H1 (cell line): ENCODE measurements at regions not wholly inside any gene's neighbourhood (a gene's known extent, or its start where the extent isn't known, plus 50 kb on each side); places are given as distances from the start of the nearest gene placed in this dataset.

Source experiments
- CTCF ChIA-PET: fragments of 300-600 bp; sonication (Branson Sonifier 250); formaldehyde crosslinking; loops from one replicate; lab custom pipeline; 2021; ENCODE audit not compliant: partially characterized antibody; lab: Charles Lee
- POLR2A ChIA-PET: fragments of 300-600 bp; sonication (Branson Sonifier 250); formaldehyde crosslinking; loops from one replicate; lab custom pipeline; 2021; ENCODE audit warnings: inconsistent platforms; ENCODE audit not compliant: partially characterized antibody; lab: Charles Lee
- DNase-seq, 2 experiments: peaks; one replicate each; pipeline versions ENCODE4 v3.0.0 to v3.0.0-alpha.2; 2010 to 2022; ENCODE audit warnings: low spot score in 2 of 2, low read depth in 1 of 2, mixed read lengths in 1 of 2
- FAIRE-seq: peaks from 2 replicates; lab custom pipeline; 2011; peaks lifted over from hg19 to GRCh38; lab: Jason Lieb, UNC
- H2AFZ ChIP-seq: 2 replicates; pipeline ENCODE4 v1.8.1; 2012; ENCODE audit warnings: low read length, inconsistent platforms
- H2AK5ac ChIP-seq: 2 replicates; pipeline ENCODE4 v1.6.1; 2013; ENCODE audit warnings: low read depth, low read length
- H2BK120ac ChIP-seq: replicated peaks from 2 replicates; pipeline ENCODE3; 2013; ENCODE audit warnings: low read depth, low read length, inconsistent platforms
- H2BK12ac ChIP-seq: 2 replicates; pipeline ENCODE4 v1.6.1; 2013; ENCODE audit warnings: low read depth, low read length
- H2BK15ac ChIP-seq: 2 replicates; pipeline ENCODE4 v1.6.1; 2013; ENCODE audit warnings: low read length
- H2BK20ac ChIP-seq: 2 replicates; pipeline ENCODE4 v1.6.1; 2013; ENCODE audit warnings: low read length
- H2BK5ac ChIP-seq: 2 replicates; pipeline ENCODE4 v1.6.1; 2013; ENCODE audit warnings: low read depth, low read length
- H3K14ac ChIP-seq: 2 replicates; pipeline ENCODE4 v1.6.1; 2013; ENCODE audit warnings: inconsistent platforms; ENCODE audit not compliant: insufficient read length
- H3K18ac ChIP-seq: 2 replicates; pipeline ENCODE4 v1.6.1; 2013; ENCODE audit warnings: low read length; ENCODE audit errors: extremely low read depth
- H3K23ac ChIP-seq: 2 replicates; pipeline ENCODE4 v1.6.1; 2013; ENCODE audit warnings: inconsistent platforms; ENCODE audit not compliant: insufficient read length
- H3K23me2 ChIP-seq: 2 replicates; pipeline ENCODE4 v1.6.1; 2013; ENCODE audit warnings: low read depth, low read length
- H3K27ac ChIP-seq: 2 replicates; pipeline ENCODE4 v1.6.1; 2011; ENCODE audit warnings: low read depth, low read length, inconsistent platforms
- H3K27me3 ChIP-seq, 4 experiments: replicated peaks in 1 of 4; 1 replicate in 1 of 4; 2 replicates in 3 of 4; pipeline versions ENCODE4 v1.6.1 to v1.8.1; 2011 to 2013; ENCODE audit warnings: low read length in 3 of 4, mild to moderate bottlenecking in 3 of 4, inconsistent platforms in 2 of 4, mixed read lengths in 2 of 4, moderate library complexity in 1 of 4; ENCODE audit not compliant: control insufficient read depth in 3 of 4, insufficient read depth in 3 of 4; ENCODE audit errors: extremely low read depth in 1 of 4
- H3K36me3 ChIP-seq, 4 experiments: 2 replicates each; pipeline versions ENCODE4 v1.6.1 to v1.8.1; 2011 to 2013; ENCODE audit warnings: mild to moderate bottlenecking in 4 of 4, low read length in 3 of 4, moderate library complexity in 2 of 4, control low read depth in 1 of 4, inconsistent platforms in 1 of 4; ENCODE audit not compliant: insufficient read depth in 4 of 4, control insufficient read depth in 2 of 4
- H3K4ac ChIP-seq: replicated peaks from 2 replicates; pipeline ENCODE3; 2013; ENCODE audit warnings: low read length, low read depth, mixed read lengths, inconsistent platforms; ENCODE audit not compliant: insufficient read length
- H3K4me1 ChIP-seq, 4 experiments: replicated peaks in 1 of 4; 1 replicate in 1 of 4; 2 replicates in 3 of 4; pipeline versions ENCODE4 v1.6.1 to v1.8.1; 2011 to 2013; ENCODE audit warnings: low read length in 3 of 4, inconsistent platforms in 2 of 4, mixed read lengths in 1 of 4; ENCODE audit not compliant: insufficient read depth in 4 of 4, control insufficient read depth in 3 of 4
- H3K4me2 ChIP-seq, 2 experiments: 2 replicates each; pipeline versions ENCODE4 v1.6.1 to v1.8.1; 2011 to 2013; ENCODE audit warnings: low read depth in 2 of 2, low read length in 2 of 2, control low read depth in 1 of 2, inconsistent platforms in 1 of 2, mild to moderate bottlenecking in 1 of 2; ENCODE audit not compliant: insufficient read depth in 1 of 2
- H3K4me3 ChIP-seq, 4 experiments: fragments of 200-600, 300-600 bp in 1 of 4; sonication (generic), shearing (Covaris generic), sonication (Bioruptor Twin) in 1 of 4; 2 replicates each; pipeline versions ENCODE4 v1.5.1 to v1.8.1; 2011 to 2016; ENCODE audit warnings: low read length in 4 of 4, low read depth in 3 of 4, control low read depth in 2 of 4, inconsistent platforms in 2 of 4, mild to moderate bottlenecking in 2 of 4, mixed read lengths in 1 of 4, moderate library complexity in 1 of 4; ENCODE audit not compliant: insufficient read depth in 2 of 4; ENCODE audit errors: extremely low read depth in 1 of 4
- H3K56ac ChIP-seq: replicated peaks from 2 replicates; pipeline ENCODE3; 2013; ENCODE audit warnings: low read depth, mild to moderate bottlenecking, mixed read lengths, low read length, inconsistent platforms; ENCODE audit not compliant: insufficient read length
- H3K79me1 ChIP-seq: 2 replicates; pipeline ENCODE4 v1.6.1; 2013; ENCODE audit warnings: low read depth, low read length, control low read depth
- H3K79me2 ChIP-seq, 2 experiments: 2 replicates each; pipeline versions ENCODE4 v1.6.1 to v1.8.1; 2012 to 2013; ENCODE audit warnings: low read length in 2 of 2, mild to moderate bottlenecking in 2 of 2, inconsistent platforms in 1 of 2; ENCODE audit not compliant: insufficient read depth in 2 of 2, control insufficient read depth in 1 of 2
- H3K9ac ChIP-seq, 4 experiments: replicated peaks in 1 of 4; 1 replicate in 1 of 4; 2 replicates in 3 of 4; pipeline versions ENCODE4 v1.6.1 to v1.8.1; 2011 to 2013; ENCODE audit warnings: low read depth in 3 of 4, low read length in 3 of 4, control low read depth in 2 of 4, mild to moderate bottlenecking in 2 of 4, moderate library complexity in 2 of 4, inconsistent platforms in 1 of 4; ENCODE audit errors: extremely low read depth in 1 of 4
- H3K9me3 ChIP-seq, 2 experiments: 2 replicates each; pipeline versions ENCODE4 v1.6.1 to v1.8.1; 2012 to 2013; ENCODE audit warnings: mild to moderate bottlenecking in 2 of 2, moderate library complexity in 2 of 2, control low read depth in 1 of 2, inconsistent platforms in 1 of 2, low read depth in 1 of 2, low read length in 1 of 2, mixed read lengths in 1 of 2; ENCODE audit not compliant: insufficient read depth in 2 of 2
- H4K20me1 ChIP-seq, 2 experiments: replicated peaks in 1 of 2; 2 replicates each; pipeline versions ENCODE3 to v1.8.1; 2011 to 2013; ENCODE audit warnings: inconsistent platforms in 2 of 2, low read length in 2 of 2, mild to moderate bottlenecking in 1 of 2; ENCODE audit not compliant: insufficient read depth in 2 of 2, control insufficient read depth in 1 of 2
- H4K5ac ChIP-seq: 2 replicates; pipeline ENCODE4 v1.6.1; 2013; ENCODE audit warnings: low read length, low read depth, mixed read lengths, inconsistent platforms; ENCODE audit not compliant: insufficient read length
- H4K8ac ChIP-seq: 2 replicates; pipeline ENCODE4 v1.8.0; 2013; ENCODE audit warnings: mild to moderate bottlenecking, moderate library complexity, low read length, inconsistent platforms; ENCODE audit not compliant: insufficient read depth; ENCODE audit errors: extremely low read depth
- H4K91ac ChIP-seq: replicated peaks from 2 replicates; pipeline ENCODE3; 2013; ENCODE audit warnings: low read length, mixed read lengths, inconsistent platforms; ENCODE audit not compliant: insufficient read length
- ASH2L ChIP-seq: fragments of 200-600, 300-600 bp; sonication (generic); IDR thresholded peaks from one replicate; pipeline ENCODE4 v1.7.1; 2017; ENCODE audit warnings: low read length
- CBX5 ChIP-seq: fragments of 300-800, 300-1000 bp; sonication (generic); IDR thresholded peaks from 2 replicates; pipeline ENCODE4 v1.7.1; 2016; ENCODE audit warnings: antibody characterized with exemption, low read length, low read depth
- POLR2A ChIP-seq, 2 experiments: IDR thresholded peaks; 1 replicate in 1 of 2; 2 replicates in 1 of 2; pipeline ENCODE4 v1.6.1; 2011; ENCODE audit warnings: low read depth in 2 of 2, low read length in 2 of 2, mild to moderate bottlenecking in 2 of 2; ENCODE audit errors: control extremely low read depth in 1 of 2
- RBBP5 ChIP-seq: IDR thresholded peaks from 2 replicates; pipeline ENCODE4 v1.7.1; 2012; ENCODE audit warnings: low read depth, mild to moderate bottlenecking, inconsistent platforms, low read length, moderate library complexity, borderline replicate concordance
- SP2 ChIP-seq: IDR thresholded peaks from 2 replicates; pipeline ENCODE4 v1.6.1; 2012; ENCODE audit warnings: mild to moderate bottlenecking, low read length, inconsistent platforms

- Histone ChIP-seq H3K4me3 (no peak overlapping the region), H2BK5ac (no peak overlapping the region), H2BK15ac (no peak overlapping the region), H3K27ac (no peak overlapping the region), H3K56ac (no peak overlapping the region), H3K23ac (no peak overlapping the region), H3K9me3 (no peaks in the 10 kb centered on the region), H4K8ac (no peak overlapping the region), H3K4ac (no peak overlapping the region), H3K23me2 (no peaks in the 10 kb centered on the region), H2BK20ac (no peak overlapping the region), H4K20me1 (no peaks in the 10 kb centered on the region), H3K4me1 (no peaks in the 10 kb centered on the region), H2AK5ac (no peak overlapping the region), H3K27me3 (no peaks in the 10 kb centered on the region), H4K5ac (no peak overlapping the region), H3K14ac (no peak overlapping the region), H2BK12ac (no peak overlapping the region), H3K79me2 (no peaks in the 10 kb centered on the region), H2AFZ (no peak overlapping the region), H3K18ac (no peak overlapping the region), H2BK120ac (no peak overlapping the region), H4K91ac (no peak overlapping the region), H3K4me2 (no peak overlapping the region), H3K36me3 (no peaks in the 10 kb centered on the region), H3K9ac (no peak overlapping the region), H3K79me1 (no peaks in the 10 kb centered on the region)
- DNase-seq (no peak), FAIRE-seq (no peak)
- CTCF ChIA-PET, result interaction anchor here (0.6 kb wide), 1 partner anchor 12 kb away, joined by 3 read pairs; no protein-coding TSS in a partner anchor
- POLR2A ChIA-PET, result no interaction called here
- TF ChIP-seq RBBP5 (no peak), SP2 (no peak), POLR2A (IDR thresholded peaks at IDR 0.05; ENCODE audit: control extremely low read depth in 1 of 2, low read depth in 2 of 2, low read length in 2 of 2) (no peak), CBX5 (no peak), ASH2L (no peak)
These were observed 54.1 kb upstream of the UNC5B start for GRCh38 chr10:71158251-71158650.
